SK-N-SH (cell line): ENCODE measurements at regions not wholly inside any gene's neighbourhood (a gene's known extent, or its start where the extent isn't known, plus 50 kb on each side); places are given as distances from the start of the nearest gene placed in this dataset.

Experiments used
- CHD2 ChIP-seq: fragments of 150-350 bp; IDR thresholded peaks from 2 replicates; pipeline ENCODE4 v1.6.1; 2018; ENCODE audit warnings: low read length; ENCODE audit not compliant: partially characterized antibody
- EP300 ChIP-seq, 2 experiments: IDR thresholded peaks; 2 replicates each; pipeline versions ENCODE4 v1.4.0 to v1.6.1; 2012; ENCODE audit warnings: borderline replicate concordance in 1 of 2, low read depth in 1 of 2, low read length in 1 of 2
- FOSL2 ChIP-seq: IDR thresholded peaks from 2 replicates; pipeline ENCODE4 v1.4.0; 2012; ENCODE audit warnings: low read depth, mild to moderate bottlenecking, moderate library complexity, borderline replicate concordance
- FOXJ3 ChIP-seq: sonication (generic); formaldehyde crosslinking; IDR thresholded peaks from 2 replicates; pipeline ENCODE4 v1.5.1; 2020; ENCODE audit warnings: mild to moderate bottlenecking, missing genetic modification reagents
- NRF1 ChIP-seq: IDR thresholded peaks from 2 replicates; pipeline ENCODE4 v1.6.1; 2012; ENCODE audit warnings: low read depth, mild to moderate bottlenecking, low read length
- RCOR1 ChIP-seq: fragments of 150-350 bp; IDR thresholded peaks from 2 replicates; pipeline ENCODE4 v1.6.1; 2017; ENCODE audit warnings: antibody characterized with exemption, low read length
- RXRA ChIP-seq: IDR thresholded peaks from 2 replicates; pipeline ENCODE4 v1.4.0; 2012; ENCODE audit warnings: low read depth, mild to moderate bottlenecking, borderline replicate concordance
- SMC3 ChIP-seq: IDR thresholded peaks from 2 replicates; pipeline ENCODE4 v1.6.1; 2012; ENCODE audit warnings: low read depth, low read length, improper control_type of control experiment
- TCF12 ChIP-seq: IDR thresholded peaks from 2 replicates; pipeline ENCODE4 v1.4.0; 2012
- YY1 ChIP-seq: IDR thresholded peaks from 2 replicates; pipeline ENCODE4 v1.4.0; 2012; ENCODE audit warnings: low read depth, mild to moderate bottlenecking
- TF ChIP-seq, protein P1 (sequence below): fragments of 200-600 bp; sonication (generic); IDR thresholded peaks from 2 replicates; pipeline ENCODE4 v1.6.1; 2017; ENCODE audit warnings: antibody characterized with exemption, mild to moderate bottlenecking, moderate library complexity
- TF ChIP-seq, protein P2 (sequence below): fragments of 150-350 bp; IDR thresholded peaks from 2 replicates; pipeline ENCODE4 v1.6.1; 2017; ENCODE audit warnings: antibody characterized with exemption, low read length, low read depth, borderline replicate concordance
- TF ChIP-seq, protein P3 (sequence below): IDR thresholded peaks from 2 replicates; pipeline ENCODE4 v1.6.1; 2012; ENCODE audit warnings: mild to moderate bottlenecking, low read depth, low read length, moderate library complexity

DNA sequence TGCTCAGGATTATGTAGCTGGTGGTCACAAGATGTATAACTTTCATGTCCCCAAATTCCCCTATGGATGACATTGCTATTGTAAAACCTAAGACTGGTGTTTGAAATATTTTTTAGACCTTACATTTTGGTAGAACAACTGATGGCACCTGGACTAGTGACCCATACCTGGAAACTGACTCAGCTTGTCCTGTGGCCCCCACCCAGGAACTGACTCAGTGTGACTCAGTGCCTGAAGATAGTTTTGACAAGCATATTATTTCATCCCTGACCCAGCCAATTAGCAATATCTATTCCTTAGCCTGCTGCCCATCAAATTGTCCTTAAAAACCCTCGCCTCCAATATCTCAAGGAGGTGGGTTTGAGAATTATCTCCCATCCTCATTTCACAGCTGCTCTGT lies 90.9 kb upstream of the GRIK2 start:
- TF ChIP-seq, protein P1, sequence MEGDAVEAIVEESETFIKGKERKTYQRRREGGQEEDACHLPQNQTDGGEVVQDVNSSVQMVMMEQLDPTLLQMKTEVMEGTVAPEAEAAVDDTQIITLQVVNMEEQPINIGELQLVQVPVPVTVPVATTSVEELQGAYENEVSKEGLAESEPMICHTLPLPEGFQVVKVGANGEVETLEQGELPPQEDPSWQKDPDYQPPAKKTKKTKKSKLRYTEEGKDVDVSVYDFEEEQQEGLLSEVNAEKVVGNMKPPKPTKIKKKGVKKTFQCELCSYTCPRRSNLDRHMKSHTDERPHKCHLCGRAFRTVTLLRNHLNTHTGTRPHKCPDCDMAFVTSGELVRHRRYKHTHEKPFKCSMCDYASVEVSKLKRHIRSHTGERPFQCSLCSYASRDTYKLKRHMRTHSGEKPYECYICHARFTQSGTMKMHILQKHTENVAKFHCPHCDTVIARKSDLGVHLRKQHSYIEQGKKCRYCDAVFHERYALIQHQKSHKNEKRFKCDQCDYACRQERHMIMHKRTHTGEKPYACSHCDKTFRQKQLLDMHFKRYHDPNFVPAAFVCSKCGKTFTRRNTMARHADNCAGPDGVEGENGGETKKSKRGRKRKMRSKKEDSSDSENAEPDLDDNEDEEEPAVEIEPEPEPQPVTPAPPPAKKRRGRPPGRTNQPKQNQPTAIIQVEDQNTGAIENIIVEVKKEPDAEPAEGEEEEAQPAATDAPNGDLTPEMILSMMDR: no peak
- no peak for TF ChIP-seq SMC3
- TF ChIP-seq YY1: no peak
- no peak for TF ChIP-seq TCF12
- TF ChIP-seq FOSL2: no peak
- TF ChIP-seq, protein P2, sequence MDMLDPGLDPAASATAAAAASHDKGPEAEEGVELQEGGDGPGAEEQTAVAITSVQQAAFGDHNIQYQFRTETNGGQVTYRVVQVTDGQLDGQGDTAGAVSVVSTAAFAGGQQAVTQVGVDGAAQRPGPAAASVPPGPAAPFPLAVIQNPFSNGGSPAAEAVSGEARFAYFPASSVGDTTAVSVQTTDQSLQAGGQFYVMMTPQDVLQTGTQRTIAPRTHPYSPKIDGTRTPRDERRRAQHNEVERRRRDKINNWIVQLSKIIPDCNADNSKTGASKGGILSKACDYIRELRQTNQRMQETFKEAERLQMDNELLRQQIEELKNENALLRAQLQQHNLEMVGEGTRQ: no peak
- TF ChIP-seq FOXJ3: no peak
- TF ChIP-seq, protein P3, sequence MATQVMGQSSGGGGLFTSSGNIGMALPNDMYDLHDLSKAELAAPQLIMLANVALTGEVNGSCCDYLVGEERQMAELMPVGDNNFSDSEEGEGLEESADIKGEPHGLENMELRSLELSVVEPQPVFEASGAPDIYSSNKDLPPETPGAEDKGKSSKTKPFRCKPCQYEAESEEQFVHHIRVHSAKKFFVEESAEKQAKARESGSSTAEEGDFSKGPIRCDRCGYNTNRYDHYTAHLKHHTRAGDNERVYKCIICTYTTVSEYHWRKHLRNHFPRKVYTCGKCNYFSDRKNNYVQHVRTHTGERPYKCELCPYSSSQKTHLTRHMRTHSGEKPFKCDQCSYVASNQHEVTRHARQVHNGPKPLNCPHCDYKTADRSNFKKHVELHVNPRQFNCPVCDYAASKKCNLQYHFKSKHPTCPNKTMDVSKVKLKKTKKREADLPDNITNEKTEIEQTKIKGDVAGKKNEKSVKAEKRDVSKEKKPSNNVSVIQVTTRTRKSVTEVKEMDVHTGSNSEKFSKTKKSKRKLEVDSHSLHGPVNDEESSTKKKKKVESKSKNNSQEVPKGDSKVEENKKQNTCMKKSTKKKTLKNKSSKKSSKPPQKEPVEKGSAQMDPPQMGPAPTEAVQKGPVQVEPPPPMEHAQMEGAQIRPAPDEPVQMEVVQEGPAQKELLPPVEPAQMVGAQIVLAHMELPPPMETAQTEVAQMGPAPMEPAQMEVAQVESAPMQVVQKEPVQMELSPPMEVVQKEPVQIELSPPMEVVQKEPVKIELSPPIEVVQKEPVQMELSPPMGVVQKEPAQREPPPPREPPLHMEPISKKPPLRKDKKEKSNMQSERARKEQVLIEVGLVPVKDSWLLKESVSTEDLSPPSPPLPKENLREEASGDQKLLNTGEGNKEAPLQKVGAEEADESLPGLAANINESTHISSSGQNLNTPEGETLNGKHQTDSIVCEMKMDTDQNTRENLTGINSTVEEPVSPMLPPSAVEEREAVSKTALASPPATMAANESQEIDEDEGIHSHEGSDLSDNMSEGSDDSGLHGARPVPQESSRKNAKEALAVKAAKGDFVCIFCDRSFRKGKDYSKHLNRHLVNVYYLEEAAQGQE: no peak
- no peak for TF ChIP-seq NRF1
- TF ChIP-seq RCOR1: no peak
- TF ChIP-seq CHD2: no peak
- no peak for TF ChIP-seq EP300 (IDR thresholded peaks at IDR 0.05; ENCODE audit: borderline replicate concordance in 1 of 2, low read depth in 1 of 2, low read length in 1 of 2)
- TF ChIP-seq RXRA: no peak
